Central memory CD4-positive, alpha-beta T cell (primary cell): ENCODE measurements at regions not wholly inside any gene's neighbourhood (a gene's known extent, or its start where the extent isn't known, plus 50 kb on each side); places are given as distances from the start of the nearest gene placed in this dataset.
A peak's percentile ranks its signal among the peaks of the same experiment; 100 is the strongest.

Experiments
- DNase-seq: peaks from one replicate; pipeline ENCODE4 v3.0.0; 2022

GRCh38 chr15:66933932-66934867 is 131.2 kb upstream of the SMAD3 start:
- no peak for DNase-seq

- no peak for DNase-seq
Observed at GRCh38 chr15:66934868-66935520, 130.4 kb upstream of the SMAD3 start.

- DNase-seq = no peak
Observed at GRCh38 chr15:66935688-66936087, 129.7 kb upstream of the SMAD3 start.

- no peak for DNase-seq
Observed at GRCh38 chr15:66936109-66936860, 129.1 kb upstream of the SMAD3 start.

- DNase-seq = no peak
Observed at GRCh38 chr15:66936861-66937582, 128.4 kb upstream of the SMAD3 start.

GRCh38 chr15:66937588-66937987 is 127.8 kb upstream of the SMAD3 start:
- no peak for DNase-seq

- no peak for DNase-seq
Observed at GRCh38 chr15:66938114-66938830, 127.1 kb upstream of the SMAD3 start.

- no peak for DNase-seq
Observed at GRCh38 chr15:66939016-66939415, 126.4 kb upstream of the SMAD3 start.

- DNase-seq = no peak
Observed at GRCh38 chr15:66939451-66940023, 125.9 kb upstream of the SMAD3 start.

GRCh38 chr15:66940368-66940767 is 125.0 kb upstream of the SMAD3 start:
- DNase-seq = no peak

GRCh38 chr15:66941108-66941711 is 124.2 kb upstream of the SMAD3 start:
- no peak for DNase-seq

GRCh38 chr15:66941791-66942190 is 123.6 kb upstream of the SMAD3 start:
- DNase-seq = no peak

GRCh38 chr15:66942649-66943390 is 122.6 kb upstream of the SMAD3 start:
- DNase-seq = no peak

- no peak for DNase-seq
Observed at GRCh38 chr15:66943456-66944095, 121.8 kb upstream of the SMAD3 start.

- no peak for DNase-seq
Observed at GRCh38 chr15:66944121-66944520, 121.3 kb upstream of the SMAD3 start.

- no peak for DNase-seq
Observed at GRCh38 chr15:66945286-66945685, 120.1 kb upstream of the SMAD3 start.

- no peak for DNase-seq
Observed at GRCh38 chr15:66945842-66946241, 119.6 kb upstream of the SMAD3 start.

- peak; percentile 67 for DNase-seq
Observed at GRCh38 chr15:66946578-66947164, 118.7 kb upstream of the SMAD3 start.

- no peak for DNase-seq
Observed at GRCh38 chr15:66947471-66947870, 117.9 kb upstream of the SMAD3 start.

- DNase-seq = no peak
Observed at GRCh38 chr15:66948294-66948693, 117.1 kb upstream of the SMAD3 start.
